ENCODE measurements at regions not wholly inside any gene's neighbourhood (a gene's known extent, or its start where the extent isn't known, plus 50 kb on each side); places are given as distances from the start of the nearest gene placed in this dataset.

GRCh38 chr1:57795886-57796285 lies 372.0 kb upstream of the DAB1 start:
- TF ChIP-seq, protein P1, sequence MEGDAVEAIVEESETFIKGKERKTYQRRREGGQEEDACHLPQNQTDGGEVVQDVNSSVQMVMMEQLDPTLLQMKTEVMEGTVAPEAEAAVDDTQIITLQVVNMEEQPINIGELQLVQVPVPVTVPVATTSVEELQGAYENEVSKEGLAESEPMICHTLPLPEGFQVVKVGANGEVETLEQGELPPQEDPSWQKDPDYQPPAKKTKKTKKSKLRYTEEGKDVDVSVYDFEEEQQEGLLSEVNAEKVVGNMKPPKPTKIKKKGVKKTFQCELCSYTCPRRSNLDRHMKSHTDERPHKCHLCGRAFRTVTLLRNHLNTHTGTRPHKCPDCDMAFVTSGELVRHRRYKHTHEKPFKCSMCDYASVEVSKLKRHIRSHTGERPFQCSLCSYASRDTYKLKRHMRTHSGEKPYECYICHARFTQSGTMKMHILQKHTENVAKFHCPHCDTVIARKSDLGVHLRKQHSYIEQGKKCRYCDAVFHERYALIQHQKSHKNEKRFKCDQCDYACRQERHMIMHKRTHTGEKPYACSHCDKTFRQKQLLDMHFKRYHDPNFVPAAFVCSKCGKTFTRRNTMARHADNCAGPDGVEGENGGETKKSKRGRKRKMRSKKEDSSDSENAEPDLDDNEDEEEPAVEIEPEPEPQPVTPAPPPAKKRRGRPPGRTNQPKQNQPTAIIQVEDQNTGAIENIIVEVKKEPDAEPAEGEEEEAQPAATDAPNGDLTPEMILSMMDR (IDR thresholded peaks at IDR 0.05; ENCODE audit: borderline replicate concordance, extremely low read depth, low read length, poor library complexity, severe bottlenecking) = no peak
- TF ChIP-seq EZH2 (IDR thresholded peaks at IDR 0.05; ENCODE audit: borderline replicate concordance, low read depth, low read length, severe bottlenecking) = no peak
- H3K27ac ChIP-seq (ENCODE audit: low read length) = no peak overlapping the region
- ATAC-seq (ENCODE audit: insufficient read depth, low read depth) (no peak), DNase-seq (no peak)
- no peaks in the 10 kb centered on the region for H3K9me3 ChIP-seq (ENCODE audit: insufficient read depth, low read length, severe bottlenecking)
- no peaks in the 10 kb centered on the region for H4K20me1 ChIP-seq (ENCODE audit: insufficient read depth, low read length)
- H3K27me3 ChIP-seq (ENCODE audit: insufficient read depth, low read length, poor library complexity) = no peaks in the 10 kb centered on the region
- H3K4me3 ChIP-seq (ENCODE audit: low read depth in 1 of 2, low read length in 2 of 2) = no peak overlapping the region
- H3K79me2 ChIP-seq (ENCODE audit: insufficient read depth, low read length) = no peaks in the 10 kb centered on the region
- H3K4me2 ChIP-seq (ENCODE audit: insufficient read depth, low read length) = no peak overlapping the region
- no peak overlapping the region for H3K9ac ChIP-seq (ENCODE audit: low read depth, low read length)
- no peak overlapping the region for H2AFZ ChIP-seq (ENCODE audit: low read depth, low read length)
- no peaks in the 10 kb centered on the region for H3K4me1 ChIP-seq (ENCODE audit: insufficient read depth, low read length)
- no peaks in the 10 kb centered on the region for H3K36me3 ChIP-seq (ENCODE audit: insufficient read depth, low read length)

DNA sequence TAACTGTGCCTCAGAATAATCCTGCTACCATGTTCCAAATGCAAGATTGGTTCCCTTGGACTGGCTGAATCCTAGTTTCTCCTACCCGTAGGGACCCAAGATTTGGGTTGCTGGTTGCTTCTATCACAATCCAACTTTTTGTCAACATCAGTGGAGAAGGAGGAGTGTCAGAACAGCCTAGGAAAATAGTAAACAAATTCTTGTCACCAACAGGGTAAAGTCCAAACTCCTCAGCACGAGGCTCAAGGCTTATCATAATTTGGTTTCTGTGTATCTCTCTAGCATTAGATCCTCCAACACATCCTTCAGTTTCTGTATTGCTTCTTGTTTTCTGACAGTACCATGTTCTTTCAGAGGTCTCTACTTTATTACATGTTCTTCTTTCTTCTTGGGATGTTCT lies 370.2 kb upstream of the DAB1 start:
- H3K36me3 ChIP-seq (ENCODE audit: insufficient read depth, low read length) = no peaks in the 10 kb centered on the region
- H3K4me2 ChIP-seq (ENCODE audit: insufficient read depth, low read length) = no peak overlapping the region
- no peak for DNase-seq
- no peak overlapping the region for H2AFZ ChIP-seq (ENCODE audit: low read depth, low read length)
- H3K27ac ChIP-seq (ENCODE audit: low read length) = no peak overlapping the region
- H3K79me2 ChIP-seq (ENCODE audit: insufficient read depth, low read length) = no peaks in the 10 kb centered on the region
- H3K4me3 ChIP-seq (ENCODE audit: low read depth in 1 of 2, low read length in 2 of 2) = no peak overlapping the region
- no peaks in the 10 kb centered on the region for H4K20me1 ChIP-seq (ENCODE audit: insufficient read depth, low read length)
- H3K9me3 ChIP-seq (ENCODE audit: insufficient read depth, low read length, severe bottlenecking) = no peaks in the 10 kb centered on the region
- H3K4me1 ChIP-seq (ENCODE audit: insufficient read depth, low read length) = peaks cover 1% of the 10 kb centered on the region
- TF ChIP-seq, protein P1 (IDR thresholded peaks at IDR 0.05; ENCODE audit: borderline replicate concordance, extremely low read depth, low read length, poor library complexity, severe bottlenecking) = no peak
- no peak for TF ChIP-seq EZH2 (IDR thresholded peaks at IDR 0.05; ENCODE audit: borderline replicate concordance, low read depth, low read length, severe bottlenecking)
- ATAC-seq (ENCODE audit: insufficient read depth, low read depth) = no peak
- H3K27me3 ChIP-seq (ENCODE audit: insufficient read depth, low read length, poor library complexity) = no peaks in the 10 kb centered on the region
- H3K9ac ChIP-seq (ENCODE audit: low read depth, low read length) = no peak overlapping the region

- Histone ChIP-seq H3K27me3 (ENCODE audit: insufficient read depth, low read length, poor library complexity) (no peaks in the 10 kb centered on the region), H3K36me3 (ENCODE audit: insufficient read depth, low read length) (no peaks in the 10 kb centered on the region), H4K20me1 (ENCODE audit: insufficient read depth, low read length) (no peaks in the 10 kb centered on the region), H3K4me1 (ENCODE audit: insufficient read depth, low read length) (peaks cover 12% of the 10 kb centered on the region), H3K4me2 (ENCODE audit: insufficient read depth, low read length) (no peak overlapping the region), H3K4me3 (ENCODE audit: low read depth in 1 of 2, low read length in 2 of 2) (no peak overlapping the region), H3K9ac (ENCODE audit: low read depth, low read length) (no peak overlapping the region), H3K27ac (ENCODE audit: low read length) (no peak overlapping the region), H2AFZ (ENCODE audit: low read depth, low read length) (no peak overlapping the region), H3K9me3 (ENCODE audit: insufficient read depth, low read length, severe bottlenecking) (no peaks in the 10 kb centered on the region), H3K79me2 (ENCODE audit: insufficient read depth, low read length) (no peaks in the 10 kb centered on the region)
- no peak for ATAC-seq (ENCODE audit: insufficient read depth, low read depth)
- DNase-seq = no peak
- no peak for TF ChIP-seq EZH2 (IDR thresholded peaks at IDR 0.05; ENCODE audit: borderline replicate concordance, low read depth, low read length, severe bottlenecking)
- TF ChIP-seq, protein P1 (IDR thresholded peaks at IDR 0.05; ENCODE audit: borderline replicate concordance, extremely low read depth, low read length, poor library complexity, severe bottlenecking) = no peak
Measured at GRCh38 chr1:57791497-57791896, 367.6 kb upstream of the DAB1 start.

DNA sequence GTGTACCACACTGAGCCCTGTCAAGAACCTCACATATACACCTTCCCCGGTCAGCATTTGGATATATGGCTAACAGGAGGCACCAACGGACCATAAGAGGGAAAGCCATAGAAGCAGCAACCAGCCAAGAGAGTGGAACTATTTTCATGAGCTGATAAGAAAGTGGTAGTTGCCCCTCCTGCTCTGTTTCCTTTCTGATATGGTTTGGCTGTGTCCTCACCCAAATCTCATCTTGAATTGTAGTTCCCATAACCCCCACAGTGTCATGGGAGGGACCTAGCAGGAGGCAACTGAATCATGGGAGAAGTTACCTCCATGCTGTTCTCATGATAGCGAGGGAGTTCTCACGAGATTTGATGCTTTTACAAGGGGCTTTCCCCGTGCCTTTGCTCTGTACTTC lies 366.1 kb upstream of the DAB1 start:
- Histone ChIP-seq H3K4me2 (ENCODE audit: insufficient read depth, low read length) (no peak overlapping the region), H3K4me1 (ENCODE audit: insufficient read depth, low read length) (peaks cover 12% of the 10 kb centered on the region), H2AFZ (ENCODE audit: low read depth, low read length) (no peak overlapping the region), H3K27me3 (ENCODE audit: insufficient read depth, low read length, poor library complexity) (no peaks in the 10 kb centered on the region), H3K9ac (ENCODE audit: low read depth, low read length) (no peak overlapping the region), H3K27ac (ENCODE audit: low read length) (no peak overlapping the region), H4K20me1 (ENCODE audit: insufficient read depth, low read length) (no peaks in the 10 kb centered on the region), H3K4me3 (ENCODE audit: low read depth in 1 of 2, low read length in 2 of 2) (no peak overlapping the region), H3K36me3 (ENCODE audit: insufficient read depth, low read length) (no peaks in the 10 kb centered on the region), H3K9me3 (ENCODE audit: insufficient read depth, low read length, severe bottlenecking) (no peaks in the 10 kb centered on the region), H3K79me2 (ENCODE audit: insufficient read depth, low read length) (no peaks in the 10 kb centered on the region)
- ATAC-seq (ENCODE audit: insufficient read depth, low read depth) (no peak), DNase-seq (no peak)
- no peak for TF ChIP-seq EZH2 (IDR thresholded peaks at IDR 0.05; ENCODE audit: borderline replicate concordance, low read depth, low read length, severe bottlenecking)
- TF ChIP-seq, protein P1 (IDR thresholded peaks at IDR 0.05; ENCODE audit: borderline replicate concordance, extremely low read depth, low read length, poor library complexity, severe bottlenecking) = no peak

Measured in DND-41 (cell line).